Left renal cortex interstitium (tissue), 4 donors: ENCODE measurements at regions not wholly inside any gene's neighbourhood (a gene's known extent, or its start where the extent isn't known, plus 50 kb on each side); places are given as distances from the start of the nearest gene placed in this dataset.

Source experiments
- DNase-seq, 4 donors: peaks; one replicate each; pipeline ENCODE4 v3.0.0-alpha.2; 2013; ENCODE audit warnings: low read depth in 4 of 4, low spot score in 2 of 4, missing footprints in 1 of 4

DNA sequence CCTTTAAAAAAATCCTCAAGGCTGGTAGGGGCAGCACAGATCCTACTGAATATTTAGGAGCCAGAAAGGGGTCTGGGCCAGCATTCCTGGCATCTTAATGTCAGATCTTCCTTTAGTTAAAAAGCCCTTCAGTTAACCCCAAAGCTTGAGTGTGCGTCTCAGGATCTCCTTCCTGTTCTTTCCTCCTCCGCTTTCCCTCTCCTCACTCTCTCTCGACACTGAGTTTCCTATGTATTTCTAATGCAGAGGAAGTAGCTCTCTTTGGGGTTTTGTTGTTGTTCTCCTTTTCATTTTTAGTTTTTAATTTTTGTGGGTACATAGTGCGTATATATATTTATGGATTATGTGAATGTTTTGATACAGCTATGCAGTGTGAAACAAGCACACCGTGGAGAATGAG lies 109.9 kb upstream of the COPS8 start:
- DNase-seq, result no peak

DNA sequence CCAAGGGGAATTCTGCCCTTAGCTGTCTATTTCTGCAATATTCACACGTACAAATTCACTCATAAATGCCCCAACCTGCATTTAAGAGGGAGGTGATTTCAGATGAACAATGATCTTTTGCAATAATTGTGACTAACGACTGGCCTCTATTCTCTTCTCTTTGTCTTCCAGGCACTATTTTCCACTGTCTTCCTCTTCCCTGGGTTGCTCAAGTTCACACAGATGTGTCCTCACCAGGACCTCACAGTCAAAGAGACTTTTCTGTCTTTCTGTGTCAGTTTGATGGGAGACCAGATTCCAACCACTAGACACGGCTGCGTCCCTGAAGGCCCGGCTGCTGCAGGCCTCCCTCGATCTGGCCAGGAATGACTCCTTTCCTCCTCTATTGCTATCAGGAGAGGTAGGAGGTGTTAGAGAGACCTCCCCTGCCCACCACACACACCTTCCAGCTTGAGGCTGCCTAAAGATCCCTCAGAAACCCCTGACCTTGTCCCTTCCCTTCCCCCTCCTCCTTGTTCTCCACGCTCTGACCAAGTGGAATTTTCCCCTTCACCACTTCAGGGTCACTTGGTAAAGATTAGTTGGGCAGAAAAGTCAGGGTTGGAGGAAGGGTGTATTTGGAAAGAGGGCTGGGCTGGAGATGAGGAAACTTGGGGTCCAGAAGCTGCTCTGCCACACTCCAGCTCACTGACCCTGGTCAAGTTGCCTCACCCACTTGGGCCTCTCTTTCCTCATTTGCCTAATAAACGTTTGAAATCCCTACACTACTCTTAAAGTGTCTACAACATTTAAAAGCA lies 109.2 kb upstream of the COPS8 start:
- DNase-seq, result no peak

DNA sequence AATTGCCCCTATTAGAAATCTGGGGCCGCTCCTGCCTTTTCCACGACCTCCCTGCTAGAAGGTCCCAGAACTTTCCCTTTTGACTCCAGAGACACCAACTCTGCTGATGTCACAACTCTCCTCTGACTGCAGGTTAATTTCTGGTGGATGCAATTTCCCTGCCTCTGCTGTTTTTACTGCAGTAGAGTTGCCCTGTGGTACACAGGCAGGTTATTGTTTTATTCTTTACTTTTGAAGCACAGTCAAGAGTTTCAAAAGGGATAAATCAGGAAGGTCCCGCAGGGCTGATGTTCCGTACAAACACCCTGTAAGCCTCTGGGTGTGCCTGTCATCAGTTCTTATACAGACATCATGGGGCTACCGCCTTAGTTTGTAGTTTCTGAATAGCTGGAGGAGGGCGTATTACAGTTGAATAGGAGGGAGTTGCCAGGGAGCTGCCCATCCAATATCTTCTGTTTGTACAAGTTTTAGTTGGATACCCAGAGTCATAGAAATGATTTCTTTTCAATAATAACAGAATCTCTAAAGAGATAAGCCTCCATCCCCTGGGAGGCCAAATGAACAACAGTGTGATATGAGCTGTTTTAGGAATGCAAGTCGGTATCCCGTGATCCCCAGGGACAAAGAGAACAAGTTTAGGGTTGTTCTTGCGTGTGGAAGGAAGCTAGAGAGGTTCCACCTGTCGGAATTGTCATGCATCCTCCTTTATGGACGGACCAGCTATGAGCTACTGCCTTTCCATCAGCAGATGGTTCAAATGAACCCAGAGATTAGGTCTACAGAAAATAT lies 108.4 kb upstream of the COPS8 start:
- DNase-seq, result no peak

DNA sequence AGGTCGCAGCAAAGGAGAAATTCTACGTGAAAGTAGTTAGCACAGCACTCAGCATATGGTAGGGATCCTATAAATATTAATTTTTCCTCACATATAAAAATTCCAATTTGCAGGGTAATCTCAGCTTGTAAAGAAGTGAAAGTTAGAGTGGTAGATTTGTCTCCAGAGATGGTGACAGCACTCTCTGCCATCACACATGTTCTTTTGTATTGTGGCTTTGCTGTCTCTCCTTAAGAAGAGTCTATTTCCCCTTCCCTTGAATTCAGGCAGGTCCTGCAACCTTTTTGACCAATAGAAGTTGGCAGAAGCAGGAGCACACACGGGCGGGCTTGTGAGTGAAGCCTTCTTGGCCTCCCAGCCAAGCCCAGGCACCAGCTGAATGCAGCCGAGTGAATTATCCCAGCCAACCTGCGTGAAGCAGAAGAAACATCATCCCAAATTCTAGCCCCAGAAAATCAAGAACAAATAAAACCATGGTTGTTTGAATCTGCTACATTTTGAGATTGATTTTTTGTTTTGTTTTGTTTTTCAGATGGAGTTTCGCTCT lies 107.8 kb upstream of the COPS8 start:
- no peak for DNase-seq

DNA sequence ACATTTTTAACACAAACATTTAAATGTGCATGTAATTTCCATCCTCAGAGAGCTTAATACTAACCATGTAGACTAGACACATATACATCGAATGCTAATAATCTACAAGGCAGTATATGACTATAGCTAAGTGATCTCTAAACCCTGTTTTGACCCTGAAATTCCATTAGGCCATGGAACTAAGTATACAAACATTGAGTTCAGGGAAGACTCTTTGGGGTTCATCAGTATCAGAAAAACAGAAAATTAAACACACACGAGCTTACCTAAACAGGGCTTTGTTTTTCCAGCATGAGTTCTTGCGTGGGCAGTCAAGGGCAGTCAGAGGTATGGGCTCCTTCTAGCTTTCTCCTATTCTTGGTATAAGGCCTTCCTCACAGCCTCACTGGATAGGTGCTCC lies 106.0 kb upstream of the COPS8 start:
- DNase-seq, result no peak

DNA sequence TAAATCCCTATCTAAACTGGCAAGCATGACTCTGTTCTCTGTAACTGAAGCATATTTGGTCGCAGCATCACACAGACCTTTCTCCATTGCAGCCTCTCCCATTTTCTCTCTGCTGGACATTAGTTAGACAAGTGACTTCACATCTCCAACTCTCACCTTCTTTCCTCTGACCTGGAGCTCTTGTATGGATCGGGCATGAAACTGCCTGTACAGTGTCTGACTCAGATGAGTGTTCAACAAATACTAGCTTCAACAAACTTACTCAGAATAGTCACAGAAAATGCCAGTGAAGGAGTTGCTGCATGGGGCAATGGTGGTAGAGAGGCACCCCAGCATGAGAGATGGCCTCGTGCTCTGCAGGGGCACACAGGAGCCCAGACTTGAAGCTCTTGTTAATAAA lies 104.7 kb upstream of the COPS8 start:
- no peak for DNase-seq

DNA sequence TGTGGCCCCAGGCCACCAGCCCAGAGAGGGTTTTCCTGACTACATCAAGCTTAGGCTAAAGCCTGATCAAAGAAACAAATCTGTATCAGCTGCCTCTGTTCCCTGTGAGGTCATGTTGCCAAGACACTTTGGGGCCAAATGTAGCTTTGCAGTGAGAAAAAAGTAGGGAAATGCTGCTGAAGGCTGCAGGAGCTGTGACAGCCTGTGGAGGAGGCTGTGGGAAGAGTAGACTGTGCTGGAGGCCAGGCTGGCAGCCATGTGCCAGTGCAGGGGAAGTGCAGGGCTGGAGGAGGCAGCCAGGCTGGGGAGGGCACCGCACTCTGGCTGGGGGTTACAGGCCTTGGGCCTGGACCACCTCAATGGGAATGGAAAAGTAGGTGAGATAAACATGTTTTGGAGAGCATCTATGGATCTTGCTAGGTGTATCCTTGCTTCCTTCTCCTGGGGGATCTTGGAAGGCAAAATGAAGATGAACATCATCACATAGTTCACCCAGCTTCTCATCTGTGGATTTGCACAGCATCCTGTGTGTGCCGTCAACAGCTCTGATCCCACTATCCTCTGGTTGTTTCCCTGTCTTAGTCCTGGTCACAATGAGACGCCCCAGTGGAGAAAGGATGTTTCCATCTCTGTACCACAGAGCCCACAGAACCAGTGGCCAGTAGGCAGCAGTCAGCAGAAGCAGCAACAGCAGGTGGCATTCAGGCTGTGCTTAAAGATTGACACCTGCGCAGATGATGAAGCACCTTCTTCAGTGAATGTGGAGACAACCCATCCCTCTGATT lies 103.8 kb upstream of the COPS8 start:
- no peak for DNase-seq

DNA sequence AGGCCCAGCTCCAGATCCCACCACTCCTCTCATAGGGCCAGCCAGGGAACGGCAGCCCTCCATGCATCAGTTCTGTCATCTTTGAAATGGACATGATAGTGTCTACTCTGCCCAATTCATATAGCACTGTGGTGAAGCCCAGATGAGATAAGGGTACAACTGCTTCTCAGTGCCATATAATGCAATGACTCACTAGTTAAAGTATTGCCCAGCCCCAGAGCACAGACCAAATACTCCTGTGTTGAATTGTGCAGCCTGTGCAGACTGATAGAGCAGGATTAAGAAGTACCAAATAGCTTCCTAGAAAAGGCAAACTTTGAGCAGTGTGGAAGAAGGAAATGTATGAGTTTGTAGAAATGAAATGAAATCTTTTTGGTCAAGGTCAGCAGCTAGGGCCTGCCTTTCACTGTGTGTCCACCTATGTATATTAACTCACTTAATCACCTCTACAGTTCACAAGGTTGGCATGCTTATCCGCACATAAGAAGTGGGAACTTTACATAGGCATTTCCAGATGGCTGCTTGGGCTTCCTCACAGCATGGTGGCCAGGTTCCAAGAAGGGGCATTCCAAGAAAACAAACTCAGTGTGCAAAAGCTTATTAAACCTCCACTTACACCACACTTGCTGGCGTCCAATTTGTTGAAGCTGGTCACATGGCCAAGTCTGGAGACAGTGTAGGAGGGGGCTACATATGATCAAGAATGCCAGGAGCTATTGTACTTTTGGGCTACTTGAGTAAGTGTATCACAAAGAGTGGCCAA lies 102.8 kb upstream of the COPS8 start:
- no peak for DNase-seq

DNA sequence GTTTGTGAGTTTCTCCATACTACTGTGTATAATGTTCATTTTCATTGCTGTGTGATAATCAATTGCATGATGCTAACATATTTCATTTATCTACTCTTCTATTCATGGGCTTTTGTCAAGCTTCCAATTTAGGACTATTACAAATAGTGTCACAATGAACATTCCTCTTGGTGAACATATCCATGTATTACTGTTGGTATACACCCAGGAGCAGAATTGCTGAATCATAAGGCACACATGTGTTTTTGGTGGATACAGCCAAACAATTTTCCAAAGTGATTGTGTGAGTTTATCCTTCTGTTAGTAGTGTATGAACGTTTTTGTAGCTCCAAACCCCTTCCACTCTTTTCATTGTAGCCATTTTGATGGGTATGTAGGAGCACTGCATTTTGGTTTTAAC lies 101.6 kb upstream of the COPS8 start:
- DNase-seq, result no peak

DNA sequence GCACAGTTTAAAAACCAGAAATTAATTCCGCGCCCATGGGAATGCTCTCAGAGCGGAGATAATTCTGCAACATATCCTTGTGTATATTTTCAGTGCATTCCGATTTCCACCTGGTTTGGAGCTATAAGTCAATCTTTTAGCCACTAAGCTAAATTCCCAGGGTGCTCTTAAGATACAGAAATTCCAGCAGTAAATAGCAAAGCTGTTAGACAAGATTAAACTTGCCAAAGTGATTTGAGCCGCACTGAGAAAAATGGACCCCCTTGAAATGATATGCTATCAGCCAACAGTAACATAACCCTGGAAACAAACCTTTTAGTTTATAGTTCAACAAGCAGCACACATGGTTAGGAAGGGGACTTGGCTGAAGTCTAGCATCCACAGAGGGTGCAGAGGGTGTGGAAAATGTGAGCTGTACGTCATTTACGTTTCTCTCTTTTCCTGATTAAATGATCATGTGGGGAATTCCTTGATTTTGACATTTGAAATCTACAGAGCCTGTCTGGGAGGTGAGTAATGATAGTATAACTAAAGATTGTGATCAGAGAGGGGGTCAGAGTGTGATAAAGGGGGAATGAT lies 99.8 kb upstream of the COPS8 start:
- no peak for DNase-seq

DNA sequence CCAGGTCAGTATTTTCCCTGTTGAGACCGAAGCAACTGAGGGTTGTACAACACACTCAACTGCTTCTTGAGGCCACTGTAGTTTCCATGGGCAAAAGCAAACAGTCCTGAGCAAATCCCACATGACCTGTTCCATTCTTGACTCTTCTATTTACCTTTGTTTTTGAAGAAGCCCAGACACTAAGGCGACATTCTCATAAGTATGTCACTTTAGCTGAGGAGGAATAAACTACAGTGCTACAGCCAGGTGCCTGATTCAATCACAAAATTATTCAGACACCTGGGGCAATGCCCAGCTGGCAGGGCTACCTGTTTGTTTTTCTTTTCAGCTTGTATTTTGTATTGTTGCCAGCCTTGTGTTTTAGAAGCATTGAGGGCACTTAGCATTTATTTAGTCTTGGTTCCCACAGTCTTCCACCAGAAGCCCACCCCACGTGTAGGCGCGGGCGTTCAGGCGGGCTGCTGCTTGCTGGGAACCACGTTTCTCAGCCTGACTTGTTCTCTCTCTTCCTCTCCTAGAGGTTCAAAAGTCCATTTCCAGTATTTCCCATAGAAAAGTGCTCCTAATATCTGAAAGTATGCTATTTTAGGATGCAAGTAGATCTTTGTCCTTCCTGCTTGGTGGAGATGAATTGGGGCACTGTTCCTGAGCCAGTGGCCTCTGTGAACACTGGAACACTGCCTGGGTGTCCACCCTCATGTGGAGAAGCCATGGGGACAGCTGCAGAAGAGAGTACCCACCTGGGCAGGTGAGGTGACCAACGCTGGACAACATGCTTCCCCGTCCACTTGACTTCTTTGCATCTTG lies 99.0 kb upstream of the COPS8 start:
- DNase-seq, result no peak

DNA sequence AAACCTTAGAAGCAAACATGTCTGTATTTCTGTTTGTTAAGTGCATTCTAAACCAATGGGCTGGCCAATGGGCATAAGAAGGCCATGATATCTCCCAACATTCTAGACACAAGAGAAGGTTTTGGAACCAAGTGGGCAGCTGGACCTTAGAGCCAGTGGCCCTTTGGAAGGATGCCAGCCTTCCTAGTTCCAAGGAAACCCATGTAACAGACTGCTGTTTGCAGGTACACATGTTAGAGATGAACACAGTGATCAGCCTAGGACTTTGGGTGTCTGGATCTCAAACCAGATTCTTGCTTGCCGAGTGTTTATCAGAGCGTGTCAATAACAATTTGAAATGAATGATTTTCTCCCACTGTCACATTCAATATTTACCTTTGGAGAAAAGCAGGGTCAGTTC lies 97.5 kb upstream of the COPS8 start:
- no peak for DNase-seq

DNA sequence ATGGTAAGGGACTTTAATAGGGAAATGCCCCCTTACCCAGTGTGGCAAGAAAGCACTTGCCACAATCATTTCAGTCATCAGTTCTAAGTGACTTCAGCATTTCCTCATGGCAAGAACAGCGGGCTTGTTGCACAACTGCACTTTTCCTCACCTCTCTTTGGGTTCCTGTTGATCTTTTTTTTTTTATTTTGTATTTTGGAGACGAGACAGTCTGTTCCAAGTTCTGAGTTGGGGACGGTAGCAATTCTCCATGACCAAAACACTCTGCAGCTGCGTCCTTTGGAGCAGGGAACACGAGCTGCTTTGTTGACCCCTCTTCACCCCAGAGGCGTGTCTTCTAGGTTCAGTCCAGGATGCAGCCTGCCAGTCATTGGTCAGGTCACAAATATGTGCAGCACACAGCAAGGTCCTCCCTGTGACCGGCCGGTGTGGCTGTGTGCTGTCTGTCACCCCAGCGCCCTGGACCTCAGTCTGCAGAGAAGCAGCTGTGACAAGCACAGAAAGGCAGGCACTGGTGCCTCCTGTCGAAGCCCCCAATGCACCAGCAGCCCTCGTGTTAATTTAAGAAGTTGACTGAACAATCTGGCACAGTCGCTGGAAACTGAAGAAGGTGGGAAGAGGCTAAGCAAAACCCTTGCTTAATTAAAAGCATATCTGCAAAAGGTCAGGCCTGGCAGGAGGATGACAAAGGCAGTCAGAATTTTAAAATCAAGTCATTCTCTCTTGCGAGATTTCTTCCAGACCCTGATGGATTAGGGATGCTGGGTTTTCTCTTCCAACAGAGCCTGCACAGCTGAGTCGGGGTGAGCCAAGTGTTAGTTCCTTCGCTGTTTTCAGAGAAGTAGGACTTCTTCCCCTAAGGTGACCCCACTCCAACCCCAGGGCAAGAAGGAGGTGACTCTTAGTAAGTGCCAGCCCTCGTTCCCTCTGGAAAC lies 96.7 kb upstream of the COPS8 start:
- no peak for DNase-seq

DNA sequence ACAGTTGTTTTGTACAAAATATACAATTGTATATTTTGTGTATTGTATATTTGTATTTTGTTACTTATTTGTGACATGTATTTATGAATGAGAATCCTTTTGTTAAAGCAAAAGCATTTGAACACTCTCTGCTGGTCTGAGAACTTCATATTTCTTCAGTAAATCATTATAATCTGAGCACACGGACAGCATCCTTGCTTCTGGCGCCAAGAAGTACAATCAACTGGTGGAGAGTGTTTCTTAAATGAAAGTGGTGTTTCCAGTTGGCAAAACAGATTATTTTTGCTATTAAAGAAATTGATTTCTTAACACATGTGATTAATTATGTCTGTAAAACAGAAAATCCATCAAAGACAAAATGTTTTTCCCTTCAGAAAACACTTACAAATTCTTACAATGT lies 95.1 kb upstream of the COPS8 start:
- no peak for DNase-seq

DNA sequence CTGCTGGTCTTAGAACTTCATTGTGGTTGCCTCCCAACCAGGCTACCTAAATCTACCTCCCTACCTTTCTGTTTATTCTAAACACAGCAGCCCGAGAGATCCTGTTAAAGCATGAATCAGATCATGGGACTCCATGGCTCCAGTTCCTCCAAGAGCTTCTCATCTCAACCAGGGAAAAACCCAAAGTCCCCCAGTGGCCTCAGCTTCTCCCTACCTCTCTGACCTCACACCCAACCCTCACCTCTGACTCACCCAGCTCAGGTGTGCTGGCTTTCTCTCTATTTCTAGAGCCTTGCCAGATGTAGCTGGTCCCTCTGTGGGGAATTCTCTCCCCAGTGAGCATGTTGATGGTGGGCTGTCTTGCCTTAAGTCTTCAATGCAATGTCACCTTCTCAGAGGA lies 93.8 kb upstream of the COPS8 start:
- no peak for DNase-seq

DNA sequence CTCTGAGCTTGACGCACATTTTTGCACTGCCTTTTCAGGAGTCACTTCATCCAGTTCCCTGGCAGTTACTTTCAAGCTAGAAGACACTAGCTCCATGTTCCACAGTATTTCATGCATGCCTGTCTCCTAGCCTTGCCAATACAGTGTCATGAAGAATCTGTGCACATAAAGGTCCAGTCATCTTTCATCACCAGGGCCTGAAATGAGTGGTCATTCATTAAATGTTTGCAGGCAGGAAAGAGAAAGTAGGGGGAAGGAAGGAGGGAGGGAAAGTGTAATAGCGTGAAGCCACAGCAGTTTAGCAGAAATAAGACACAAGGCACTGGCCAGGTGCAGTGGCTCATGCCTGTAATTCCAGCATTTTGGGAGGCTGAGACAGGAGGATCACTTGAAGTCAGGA lies 92.4 kb upstream of the COPS8 start:
- DNase-seq, result no peak

DNA sequence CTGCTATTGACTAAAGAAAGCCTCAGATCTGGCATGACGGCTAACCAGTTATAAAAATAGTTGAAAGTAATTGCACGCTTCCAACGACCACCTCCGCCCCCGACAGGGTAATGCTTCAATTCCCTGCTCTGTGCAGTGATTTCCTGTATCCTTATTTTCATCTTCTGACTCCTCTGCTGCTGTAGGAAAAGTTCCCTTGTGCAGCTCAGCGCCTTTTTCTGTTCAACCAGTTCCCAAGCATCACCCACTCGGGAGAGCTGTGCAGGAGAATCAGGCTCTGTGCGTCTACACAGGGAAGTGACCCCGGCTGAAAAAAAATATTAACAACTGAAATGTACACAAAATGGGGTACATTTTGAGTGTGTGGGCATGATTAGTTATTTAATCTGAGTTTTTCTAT lies 91.3 kb upstream of the COPS8 start:
- DNase-seq, result no peak

DNA sequence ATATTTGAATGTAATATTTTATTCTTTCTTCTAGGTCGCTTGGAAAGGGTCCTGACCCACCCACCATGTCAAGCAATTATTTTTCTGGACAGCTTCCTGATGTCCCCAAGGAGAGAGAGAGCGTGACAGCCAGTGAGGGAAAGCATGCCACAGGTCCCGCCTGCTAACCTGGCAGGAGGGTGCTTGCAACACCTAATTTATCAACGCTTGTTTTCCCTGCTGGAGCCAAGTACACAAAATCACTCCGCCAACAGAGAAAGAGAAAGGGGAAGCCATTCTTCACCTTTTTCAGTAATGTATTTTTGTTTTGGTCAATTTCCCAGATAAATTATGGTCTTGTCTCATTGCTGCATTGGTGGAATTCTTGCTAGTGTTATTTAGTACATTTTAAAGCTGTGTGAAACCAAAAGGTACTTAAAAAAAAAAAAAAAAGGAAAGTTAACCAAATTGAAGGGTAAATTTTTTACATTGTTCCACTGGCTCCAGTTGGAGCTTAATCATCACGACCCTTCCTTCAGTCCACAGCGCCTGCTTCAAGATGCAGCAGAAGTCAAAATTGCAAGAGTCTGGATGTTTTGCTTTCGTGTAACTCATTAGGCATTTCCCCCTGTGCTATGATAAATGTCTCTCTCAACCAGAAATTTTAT lies 88.5 kb upstream of the COPS8 start:
- DNase-seq, result no peak
